Ovary (tissue), 7 donors: ENCODE measurements at regions not wholly inside any gene's neighbourhood (a gene's known extent, or its start where the extent isn't known, plus 50 kb on each side); places are given as distances from the start of the nearest gene placed in this dataset.

ENCODE experiments used
- DNase-seq, 5 donors: peaks; one replicate each; pipeline ENCODE4 v3.0.0-alpha.2; 2019 to 2020
- H3K27ac ChIP-seq, 2 donors: fragments of 200-600 bp; one replicate each; pipeline versions ENCODE4 v1.5.1 to v1.8.0; 2019 to 2022
- H3K27me3 ChIP-seq: fragments of 200-600 bp; one replicate; pipeline ENCODE4 v1.8.0; 2022
- H3K36me3 ChIP-seq: fragments of 200-600 bp; sonication (generic); one replicate; pipeline ENCODE4 v1.5.1; 2019
- H3K4me1 ChIP-seq: one replicate; pipeline ENCODE4 v1.8.1; 2013; ENCODE audit warnings: mild to moderate bottlenecking, moderate library complexity; ENCODE audit not compliant: insufficient read depth
- H3K4me3 ChIP-seq: fragments of 200-600 bp; sonication (generic); one replicate; pipeline ENCODE4 v1.5.1; 2017
- H3K9me3 ChIP-seq, 2 donors: fragments of 200-600 bp in 1 of 2; sonication (generic) in 1 of 2; one replicate each; pipeline versions ENCODE4 v1.5.1 to v1.8.1; 2013 to 2019; ENCODE audit warnings: mild to moderate bottlenecking in 1 of 2, moderate library complexity in 1 of 2
- EP300 ChIP-seq: sonication (generic); formaldehyde crosslinking; IDR thresholded peaks from one replicate; pipeline ENCODE4 v1.6.1; 2017; ENCODE audit warnings: antibody characterized with exemption
- POLR2A ChIP-seq: fragments of 450-650 bp; IDR thresholded peaks from one replicate; pipeline ENCODE4 v1.6.1; 2017; ENCODE audit warnings: antibody characterized with exemption, mild to moderate bottlenecking, moderate library complexity
- WGBS, 3 donors: extraction: QIAGEN DNeasy Blood & Tissue Kit in 1 of 3; methylation state at CpG; one replicate each; pipeline versions ENCODE4 v1.1.5 to v1.1.7; 2013 to 2017; 5-methylcytosine and 5-hydroxymethylcytosine counted together
- intact Hi-C, 4 donors: fragments of 100-400 bp; cut with DNase I; formaldehyde crosslinking; loops; one replicate each; pipeline versions ENCODE4 v1.11.0 to v1.15.1; 2022 to 2023
- TF ChIP-seq, protein P1 (sequence below), 3 donors: fragments of 450-650 bp in 2 of 3; fragments of 200-600 bp in 1 of 3; IDR thresholded peaks; one replicate each; pipeline versions ENCODE4 v1.5.1 to v1.8.0; 2016 to 2022; ENCODE audit warnings: antibody characterized with exemption in 3 of 3, mild to moderate bottlenecking in 1 of 3
- donor health status: DM: no; HTN: no; CAD: no; lungs with moderate emphysema.
- donor health status: DM: no; HTN: no; CAD: no.
- donor health status: Bipolar disorder and iron deficiency.
- donor health status: DM: no; HTN: no; CAD: no.
- donor health status: DM: yes; HTN: yes; CAD: no.

DNA sequence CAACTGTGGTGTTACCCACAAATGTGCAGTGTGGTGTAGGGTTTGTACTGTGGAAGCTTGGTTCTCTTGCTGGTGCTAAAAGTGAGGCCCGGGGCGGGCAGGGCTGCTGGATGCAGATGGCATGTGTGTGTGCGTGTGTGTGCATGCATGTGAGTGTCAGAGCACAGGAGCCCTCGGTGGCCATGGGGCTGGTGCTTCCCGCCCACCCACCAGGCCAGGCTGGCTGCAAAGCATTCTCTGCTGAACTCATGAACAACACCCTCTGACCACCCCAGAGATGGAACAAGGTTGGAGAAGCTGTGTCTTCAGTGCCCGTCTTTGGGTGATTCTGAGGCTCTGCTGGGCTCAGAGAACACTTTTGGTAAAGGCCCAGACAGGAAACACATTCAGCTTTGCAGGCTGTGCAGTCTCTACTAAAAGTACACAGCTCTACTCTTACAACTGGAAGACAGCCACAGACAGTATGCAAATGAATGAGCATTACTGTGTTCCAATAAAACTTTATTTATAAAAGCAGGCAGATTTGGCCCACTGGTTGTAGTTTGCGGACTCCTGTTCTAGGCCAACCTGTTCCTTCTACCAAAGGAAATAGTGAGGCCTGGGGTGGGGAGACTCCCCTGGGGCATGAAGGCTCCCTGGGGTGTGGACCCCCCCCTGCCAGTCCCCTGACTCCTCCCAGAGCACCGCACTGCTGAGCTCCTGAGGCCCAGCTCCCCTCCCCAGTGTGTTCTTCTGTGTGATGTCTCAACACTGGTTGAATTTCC is 225.3 kb upstream of the HDAC4 start:
- Histone ChIP-seq H3K4me3 (no peak overlapping the region), H3K9me3 (no peaks in the 10 kb centered on the region), H3K4me1 (no peaks in the 10 kb centered on the region), H3K27ac (no peak overlapping the region), H3K27me3 (no peaks in the 10 kb centered on the region), H3K36me3 (no peaks in the 10 kb centered on the region)
- no peak for TF ChIP-seq EP300
- TF ChIP-seq, protein P1, sequence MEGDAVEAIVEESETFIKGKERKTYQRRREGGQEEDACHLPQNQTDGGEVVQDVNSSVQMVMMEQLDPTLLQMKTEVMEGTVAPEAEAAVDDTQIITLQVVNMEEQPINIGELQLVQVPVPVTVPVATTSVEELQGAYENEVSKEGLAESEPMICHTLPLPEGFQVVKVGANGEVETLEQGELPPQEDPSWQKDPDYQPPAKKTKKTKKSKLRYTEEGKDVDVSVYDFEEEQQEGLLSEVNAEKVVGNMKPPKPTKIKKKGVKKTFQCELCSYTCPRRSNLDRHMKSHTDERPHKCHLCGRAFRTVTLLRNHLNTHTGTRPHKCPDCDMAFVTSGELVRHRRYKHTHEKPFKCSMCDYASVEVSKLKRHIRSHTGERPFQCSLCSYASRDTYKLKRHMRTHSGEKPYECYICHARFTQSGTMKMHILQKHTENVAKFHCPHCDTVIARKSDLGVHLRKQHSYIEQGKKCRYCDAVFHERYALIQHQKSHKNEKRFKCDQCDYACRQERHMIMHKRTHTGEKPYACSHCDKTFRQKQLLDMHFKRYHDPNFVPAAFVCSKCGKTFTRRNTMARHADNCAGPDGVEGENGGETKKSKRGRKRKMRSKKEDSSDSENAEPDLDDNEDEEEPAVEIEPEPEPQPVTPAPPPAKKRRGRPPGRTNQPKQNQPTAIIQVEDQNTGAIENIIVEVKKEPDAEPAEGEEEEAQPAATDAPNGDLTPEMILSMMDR (IDR thresholded peaks at IDR 0.05) = no peak
- no peak for TF ChIP-seq POLR2A
- intact Hi-C loops = no loop called here
- DNase-seq = no peak
- 88 to 93% (median 91%) methylated on average over 8 of the region's 8 CpGs for WGBS, 3 donors

DNA sequence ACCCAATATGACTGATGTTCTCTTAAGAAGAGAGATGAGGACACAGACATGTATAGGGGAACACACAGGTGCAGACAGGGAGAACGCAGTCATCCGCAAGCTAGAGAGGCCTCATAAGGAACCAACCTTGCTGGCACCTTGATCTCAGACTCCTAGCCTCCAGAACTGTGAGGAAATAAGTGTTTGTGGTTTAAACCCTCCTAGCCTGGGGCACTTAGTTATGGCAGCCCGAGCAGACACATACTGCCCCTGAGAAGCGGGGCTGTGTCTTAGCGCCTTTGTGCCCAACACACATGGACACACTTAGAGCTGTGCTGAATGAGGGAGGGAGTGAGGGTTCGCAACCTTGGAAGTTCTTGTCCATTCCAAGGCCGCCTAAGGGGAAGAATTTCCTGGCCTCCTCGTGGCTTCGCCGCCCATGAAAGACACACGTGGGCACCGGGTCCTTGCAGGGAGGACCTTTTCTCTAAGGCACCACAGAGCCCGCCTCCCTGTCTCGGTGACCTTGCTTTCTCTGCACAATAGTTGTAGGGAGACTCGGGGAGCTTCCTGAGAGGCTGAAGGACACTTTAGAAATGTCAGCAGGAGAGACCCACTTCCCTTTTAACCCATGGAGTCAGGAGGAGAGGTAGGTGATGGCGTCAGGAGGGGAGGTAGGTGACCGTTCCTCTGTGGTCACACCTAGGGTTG is 224.5 kb upstream of the HDAC4 start:
- H3K9me3 ChIP-seq = no peaks in the 10 kb centered on the region
- H3K27me3 ChIP-seq = no peaks in the 10 kb centered on the region
- DNase-seq = no peak
- TF ChIP-seq EP300 = no peak
- TF ChIP-seq POLR2A = no peak
- TF ChIP-seq, protein P1 (IDR thresholded peaks at IDR 0.05) = no peak
- intact Hi-C loops = no loop called here
- no peak overlapping the region for H3K4me3 ChIP-seq
- no peaks in the 10 kb centered on the region for H3K4me1 ChIP-seq
- no peaks in the 10 kb centered on the region for H3K36me3 ChIP-seq
- 86 to 94% (median 88%) methylated on average over 17 of the region's 17 CpGs for WGBS, 3 donors
- no peak overlapping the region for H3K27ac ChIP-seq

DNA sequence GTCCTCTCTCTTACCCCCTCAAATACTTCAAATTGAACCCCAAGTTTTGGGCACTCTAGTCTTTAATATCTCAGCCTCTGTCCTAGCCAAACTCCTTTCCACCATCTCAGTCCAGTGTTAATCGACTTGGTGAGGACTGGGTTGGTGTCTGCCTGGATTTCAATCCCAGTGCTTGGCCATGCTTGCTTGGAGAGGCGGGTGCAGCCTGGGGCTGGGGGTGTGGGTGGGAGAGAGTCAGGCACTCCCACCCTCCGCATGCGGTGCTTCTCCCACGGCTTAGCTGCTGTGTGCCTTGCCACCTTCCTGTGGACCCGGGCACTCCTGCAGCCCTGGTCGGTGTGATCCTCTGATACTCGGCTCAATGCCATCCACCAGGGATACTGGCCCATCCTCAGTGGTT is 220.8 kb upstream of the HDAC4 start:
- intact Hi-C loops = no loop called here
- Histone ChIP-seq H3K36me3 (no peaks in the 10 kb centered on the region), H3K27me3 (no peaks in the 10 kb centered on the region), H3K4me1 (no peaks in the 10 kb centered on the region), H3K4me3 (no peak overlapping the region), H3K9me3 (peaks cover 0 to 2% of the 10 kb centered on the region in 2 donors), H3K27ac (no peak overlapping the region)
- TF ChIP-seq POLR2A = no peak
- TF ChIP-seq, protein P1 (IDR thresholded peaks at IDR 0.05) = no peak
- TF ChIP-seq EP300 = no peak
- 87 to 91% (median 88%) methylated on average over 8 of the region's 8 CpGs for WGBS, 3 donors
- DNase-seq = no peak

DNA sequence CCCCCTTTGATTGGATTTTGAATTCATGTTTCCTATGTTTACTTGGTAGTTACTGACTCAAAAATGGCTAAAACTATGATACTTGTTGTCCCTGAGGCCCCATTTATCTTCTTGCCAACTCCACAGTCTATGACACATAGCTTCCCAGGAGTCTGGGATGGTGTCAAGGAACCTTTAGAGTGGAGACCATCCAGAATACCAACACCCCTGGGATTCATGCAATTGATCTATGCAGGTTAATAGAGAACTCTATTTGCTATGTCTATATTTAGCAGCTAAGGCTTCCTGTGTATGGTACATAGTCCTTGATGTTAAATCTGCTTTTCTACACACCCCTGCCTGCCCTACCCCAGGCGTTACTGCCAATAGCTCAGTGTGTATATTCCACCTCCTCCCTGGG is 218.5 kb upstream of the HDAC4 start:
- Histone ChIP-seq H3K9me3 (peaks cover 0 to 2% of the 10 kb centered on the region in 2 donors), H3K27ac (no peak overlapping the region), H3K4me1 (no peaks in the 10 kb centered on the region), H3K4me3 (no peak overlapping the region), H3K27me3 (no peaks in the 10 kb centered on the region), H3K36me3 (no peaks in the 10 kb centered on the region)
- 83 to 88% (median 83%) methylated on average over 1 of the region's 1 CpG for WGBS, 3 donors
- no peak for TF ChIP-seq EP300
- no peak for TF ChIP-seq POLR2A
- TF ChIP-seq, protein P1 (IDR thresholded peaks at IDR 0.05) = no peak
- no peak for DNase-seq
- intact Hi-C loops = no loop called here
